HEK293 (cell line): ENCODE measurements at regions not wholly inside any gene's neighbourhood (a gene's known extent, or its start where the extent isn't known, plus 50 kb on each side); places are given as distances from the start of the nearest gene placed in this dataset.

ENCODE experiments used
- CTCF ChIP-seq: fragments of 450-650 bp; formaldehyde crosslinking; IDR thresholded peaks from 2 replicates; pipeline ENCODE4 v1.5.1; 2016; ENCODE audit warnings: missing biosample characterization, missing genetic modification characterization
- ZBTB1 ChIP-seq: fragments of 450-650 bp; formaldehyde crosslinking; IDR thresholded peaks from 2 replicates; pipeline ENCODE4 v1.5.1; 2016; ENCODE audit warnings: missing biosample characterization, missing genetic modification characterization
- ZNF114 ChIP-seq: fragments of 450-650 bp; formaldehyde crosslinking; IDR thresholded peaks from 2 replicates; pipeline ENCODE4 v1.5.0; 2017; ENCODE audit warnings: missing biosample characterization, missing genetic modification characterization
- ZNF140 ChIP-seq: fragments of 450-650 bp; formaldehyde crosslinking; IDR thresholded peaks from 2 replicates; pipeline ENCODE4 v1.5.1; 2016; ENCODE audit warnings: missing biosample characterization, missing genetic modification characterization
- ZNF292 ChIP-seq: fragments of 450-650 bp; formaldehyde crosslinking; IDR thresholded peaks from 2 replicates; pipeline ENCODE4 v1.5.1; 2016; ENCODE audit warnings: low read depth, missing biosample characterization, missing genetic modification characterization, borderline replicate concordance
- ZNF362 ChIP-seq: fragments of 450-650 bp; formaldehyde crosslinking; IDR thresholded peaks from 2 replicates; pipeline ENCODE4 v1.5.1; 2016; ENCODE audit warnings: missing biosample characterization, missing genetic modification characterization
- ZNF423 ChIP-seq: fragments of 450-650 bp; formaldehyde crosslinking; IDR thresholded peaks from 2 replicates; pipeline ENCODE4 v1.5.1; 2016; ENCODE audit warnings: missing biosample characterization, missing genetic modification characterization
- ZNF426 ChIP-seq: fragments of 450-650 bp; formaldehyde crosslinking; IDR thresholded peaks from 2 replicates; pipeline ENCODE4 v1.5.1; 2017; ENCODE audit warnings: missing biosample characterization, missing genetic modification characterization, mild to moderate bottlenecking, inconsistent platforms, moderate library complexity
- ZNF473 ChIP-seq: fragments of 450-650 bp; formaldehyde crosslinking; IDR thresholded peaks from 2 replicates; pipeline ENCODE4 v1.5.1; 2017; ENCODE audit warnings: missing biosample characterization, missing genetic modification characterization
- ZNF544 ChIP-seq: fragments of 450-650 bp; formaldehyde crosslinking; IDR thresholded peaks from 2 replicates; pipeline ENCODE4 v1.5.0; 2017; ENCODE audit warnings: missing biosample characterization, missing genetic modification characterization
- ZNF580 ChIP-seq: fragments of 450-650 bp; formaldehyde crosslinking; IDR thresholded peaks from 2 replicates; pipeline ENCODE4 v1.5.1; 2016; ENCODE audit warnings: missing biosample characterization, missing genetic modification characterization
- ZNF707 ChIP-seq: fragments of 450-650 bp; formaldehyde crosslinking; IDR thresholded peaks from 2 replicates; pipeline ENCODE4 v1.5.1; 2016; ENCODE audit warnings: missing biosample characterization, missing genetic modification characterization
- TF ChIP-seq, protein P1 (sequence below): fragments of 450-650 bp; formaldehyde crosslinking; IDR thresholded peaks from 2 replicates; pipeline ENCODE4 v1.5.1; 2016; ENCODE audit warnings: missing biosample characterization, missing genetic modification characterization

DNA sequence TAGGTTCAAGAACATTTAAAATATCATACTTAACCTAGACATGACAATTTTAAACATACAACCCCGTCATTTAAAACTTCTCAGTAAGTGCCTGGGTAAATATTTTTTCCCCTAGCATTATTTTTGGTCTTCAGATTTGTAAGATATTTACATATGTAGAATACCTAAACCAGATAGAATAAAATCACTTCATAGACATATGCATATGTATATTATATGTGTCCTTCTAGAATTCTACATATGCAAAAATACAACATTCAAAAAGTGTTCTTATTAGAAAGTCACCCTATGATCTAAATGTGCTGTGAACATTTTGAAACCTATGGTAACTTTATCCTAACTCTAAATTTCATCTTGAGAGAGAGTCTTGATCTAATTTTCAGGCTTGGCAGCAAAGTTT lies 1467.0 kb upstream of the B3GALT2 start:
- no peak for TF ChIP-seq ZNF114 (tag by site-specific recombination)
- TF ChIP-seq CTCF (tag by site-specific recombination): no peak
- TF ChIP-seq, protein P1, sequence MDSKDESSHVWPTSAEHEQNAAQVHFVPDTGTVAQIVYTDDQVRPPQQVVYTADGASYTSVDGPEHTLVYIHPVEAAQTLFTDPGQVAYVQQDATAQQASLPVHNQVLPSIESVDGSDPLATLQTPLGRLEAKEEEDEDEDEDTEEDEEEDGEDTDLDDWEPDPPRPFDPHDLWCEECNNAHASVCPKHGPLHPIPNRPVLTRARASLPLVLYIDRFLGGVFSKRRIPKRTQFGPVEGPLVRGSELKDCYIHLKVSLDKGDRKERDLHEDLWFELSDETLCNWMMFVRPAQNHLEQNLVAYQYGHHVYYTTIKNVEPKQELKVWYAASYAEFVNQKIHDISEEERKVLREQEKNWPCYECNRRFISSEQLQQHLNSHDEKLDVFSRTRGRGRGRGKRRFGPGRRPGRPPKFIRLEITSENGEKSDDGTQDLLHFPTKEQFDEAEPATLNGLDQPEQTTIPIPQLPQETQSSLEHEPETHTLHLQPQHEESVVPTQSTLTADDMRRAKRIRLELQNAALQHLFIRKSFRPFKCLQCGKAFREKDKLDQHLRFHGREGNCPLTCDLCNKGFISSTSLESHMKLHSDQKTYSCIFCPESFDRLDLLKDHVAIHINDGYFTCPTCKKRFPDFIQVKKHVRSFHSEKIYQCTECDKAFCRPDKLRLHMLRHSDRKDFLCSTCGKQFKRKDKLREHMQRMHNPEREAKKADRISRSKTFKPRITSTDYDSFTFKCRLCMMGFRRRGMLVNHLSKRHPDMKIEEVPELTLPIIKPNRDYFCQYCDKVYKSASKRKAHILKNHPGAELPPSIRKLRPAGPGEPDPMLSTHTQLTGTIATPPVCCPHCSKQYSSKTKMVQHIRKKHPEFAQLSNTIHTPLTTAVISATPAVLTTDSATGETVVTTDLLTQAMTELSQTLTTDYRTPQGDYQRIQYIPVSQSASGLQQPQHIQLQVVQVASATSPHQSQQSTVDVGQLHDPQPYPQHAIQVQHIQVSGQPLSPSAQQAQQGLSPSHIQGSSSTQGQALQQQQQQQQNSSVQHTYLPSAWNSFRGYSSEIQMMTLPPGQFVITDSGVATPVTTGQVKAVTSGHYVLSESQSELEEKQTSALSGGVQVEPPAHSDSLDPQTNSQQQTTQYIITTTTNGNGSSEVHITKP (tag by site-specific recombination): no peak
- no peak for TF ChIP-seq ZNF292 (tag by site-specific recombination)
- no peak for TF ChIP-seq ZNF423 (tag by site-specific recombination)
- no peak for TF ChIP-seq ZNF580 (tag by site-specific recombination)
- TF ChIP-seq ZNF362 (tag by site-specific recombination): no peak
- no peak for TF ChIP-seq ZNF707 (tag by site-specific recombination)
- no peak for TF ChIP-seq ZBTB1 (tag by site-specific recombination)
- TF ChIP-seq ZNF426 (tag by site-specific recombination): no peak
- TF ChIP-seq ZNF544: no peak
- TF ChIP-seq ZNF473 (tag by site-specific recombination): no peak
- TF ChIP-seq ZNF140 (tag by site-specific recombination): no peak
